D721Med (cell line): ENCODE measurements at regions not wholly inside any gene's neighbourhood (a gene's known extent, or its start where the extent isn't known, plus 50 kb on each side); places are given as distances from the start of the nearest gene placed in this dataset.

Experiments used
- DNase-seq: peaks from one replicate; pipeline ENCODE4 v3.0.0; 2011; ENCODE audit warnings: low spot score; ENCODE audit not compliant: insufficient read length
- FAIRE-seq: peaks from 2 replicates; lab custom pipeline; 2011; peaks lifted over from hg19 to GRCh38; lab: Jason Lieb, UNC
- CTCF ChIP-seq: IDR thresholded peaks from 2 replicates; pipeline ENCODE4 v1.5.1; 2012; ENCODE audit warnings: mild to moderate bottlenecking, control low read depth; ENCODE audit not compliant: insufficient read depth; ENCODE audit errors: missing control alignments

DNA sequence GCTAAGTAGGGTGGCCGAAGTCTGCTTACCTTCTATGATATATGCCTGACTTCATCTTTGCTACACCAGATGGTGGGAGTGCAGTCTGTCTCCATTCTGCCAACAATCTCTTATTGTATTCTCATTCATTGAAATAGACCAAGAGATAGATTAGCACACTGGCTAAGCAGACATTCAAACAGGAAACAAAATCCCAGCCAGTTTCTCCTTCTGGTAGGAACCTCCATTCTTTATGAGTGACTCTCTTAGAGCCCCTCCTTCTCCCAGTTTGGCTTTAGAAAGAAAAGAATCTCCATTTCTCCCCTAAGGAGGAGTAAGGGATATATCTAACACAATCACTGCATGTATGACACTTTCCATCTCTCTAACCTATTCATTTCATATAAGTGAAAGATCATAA is 118.9 kb upstream of the COL5A2 start:
- FAIRE-seq (no peak), DNase-seq (no peak)
- no peak for TF ChIP-seq CTCF

DNA sequence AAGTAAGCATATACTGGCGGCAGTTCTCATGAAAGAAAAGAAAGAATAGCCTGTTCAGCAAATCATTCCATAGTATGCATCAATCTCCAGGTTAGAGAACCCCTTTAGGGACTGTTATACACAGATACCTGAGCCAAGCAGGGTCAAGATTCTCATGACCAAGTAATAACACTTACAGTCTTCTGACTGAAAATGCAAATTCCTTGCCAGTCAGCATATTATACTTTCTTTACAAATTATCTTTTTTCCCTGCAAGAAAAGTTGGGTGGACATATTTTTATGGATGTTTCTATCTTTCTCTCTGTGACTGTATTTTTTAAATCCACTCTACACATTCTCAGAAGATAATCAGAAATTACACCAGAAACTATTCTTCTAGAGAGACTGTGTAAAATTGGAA is 120.4 kb upstream of the COL5A2 start:
- no peak for DNase-seq

GRCh38 chr2:189300916-189301315 is 121.4 kb upstream of the COL5A2 start:
- no peak for TF ChIP-seq CTCF
- DNase-seq, result no peak
- FAIRE-seq, result no peak

More for the DNA sequence above, 120.4 kb upstream of the COL5A2 start:
- no peak for TF ChIP-seq CTCF
- no peak for FAIRE-seq

DNA sequence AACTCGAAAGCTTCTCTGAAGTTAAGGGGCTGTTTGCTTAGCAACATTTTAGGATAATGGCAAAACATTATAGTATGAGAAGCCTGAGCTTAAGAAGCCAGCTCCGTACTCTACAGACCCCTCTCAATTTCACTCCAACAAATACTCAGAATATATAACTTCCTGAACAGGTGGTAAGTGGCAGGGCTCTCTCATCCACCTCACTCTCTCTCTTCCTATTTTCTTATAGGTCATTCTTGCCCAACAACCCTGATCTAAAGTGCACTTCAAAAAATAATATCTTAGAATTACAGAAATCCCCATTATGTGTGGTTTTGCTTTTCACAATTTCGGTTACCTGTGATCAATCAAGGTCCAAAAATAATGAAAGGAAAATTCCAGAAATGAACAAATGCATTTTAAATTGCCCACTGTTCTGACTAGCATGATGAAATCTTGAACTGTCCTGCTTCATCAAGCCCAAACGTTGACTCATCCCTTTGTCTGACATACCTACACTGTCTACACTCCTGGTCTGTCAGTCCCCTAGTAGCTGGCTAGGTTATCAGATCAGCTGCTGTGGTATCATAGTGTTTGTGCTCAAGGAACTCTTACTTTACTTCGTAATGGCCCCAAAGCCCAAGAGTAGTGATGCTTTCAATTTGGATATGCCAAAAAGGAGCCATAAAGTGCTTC is 122.8 kb upstream of the COL5A2 start:
- no peak for TF ChIP-seq CTCF
- DNase-seq (no peak), FAIRE-seq (no peak)

GRCh38 chr2:189304360-189304759 is 124.8 kb upstream of the COL5A2 start:
- no peak for TF ChIP-seq CTCF
- DNase-seq, result no peak
- FAIRE-seq, result no peak

DNA sequence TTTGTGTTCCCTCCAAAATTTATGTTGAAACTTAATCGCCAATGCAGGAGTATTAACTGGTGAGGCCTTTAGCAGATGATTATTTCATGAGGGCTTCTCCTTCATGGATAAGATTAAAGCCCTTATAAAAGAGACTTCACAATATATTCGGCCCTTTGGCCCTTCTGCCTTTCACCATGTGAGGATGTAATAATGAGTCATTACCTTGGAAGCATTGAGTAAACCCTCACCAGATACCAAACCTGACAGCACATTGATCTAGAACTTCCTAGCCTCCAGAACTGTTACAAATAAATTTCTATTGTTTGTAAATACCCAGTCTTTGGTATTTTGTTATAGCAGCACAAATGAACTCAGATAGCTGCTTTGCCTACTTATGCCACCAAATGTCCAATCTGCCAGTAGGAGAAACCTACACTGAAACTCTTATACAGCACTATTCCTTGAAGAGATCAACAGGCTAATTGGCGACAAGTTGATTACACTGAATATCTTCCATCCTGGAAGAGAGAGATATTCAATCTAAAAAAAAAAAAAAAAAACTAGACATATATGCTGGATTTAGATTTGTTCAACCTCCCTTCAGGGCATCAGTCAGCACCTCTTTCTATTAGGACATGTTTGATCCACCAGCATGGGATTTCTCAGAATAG is 125.9 kb upstream of the COL5A2 start:
- DNase-seq (no peak), FAIRE-seq (no peak)
- no peak for TF ChIP-seq CTCF

DNA sequence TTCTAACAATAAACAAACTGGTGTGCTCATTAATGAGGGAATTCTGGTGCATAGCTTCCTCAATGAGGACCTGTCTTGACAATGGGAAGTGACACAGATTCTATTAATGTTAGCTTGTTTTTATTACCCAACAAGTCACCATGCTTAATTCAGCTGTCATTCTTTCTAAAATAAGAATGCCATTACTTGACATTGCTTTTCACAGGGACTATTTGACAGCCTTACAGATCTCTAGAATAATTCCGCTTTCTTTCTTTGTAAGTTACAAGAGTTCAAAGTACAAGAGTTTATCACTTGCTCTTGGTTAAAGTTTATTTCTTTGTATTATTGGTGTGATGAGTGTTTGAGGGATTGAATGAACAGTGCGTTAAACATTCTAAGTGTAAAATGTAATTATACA is 127.0 kb upstream of the COL5A2 start:
- TF ChIP-seq CTCF, result no peak
- DNase-seq (no peak), FAIRE-seq (no peak)
